Neural cell (in vitro differentiated cells): ENCODE measurements at regions not wholly inside any gene's neighbourhood (a gene's known extent, or its start where the extent isn't known, plus 50 kb on each side); places are given as distances from the start of the nearest gene placed in this dataset.

ENCODE experiments used
- H2AFZ ChIP-seq: fragments of 200-600, 300-800 bp; sonication (generic), shearing (Covaris generic); 2 replicates; pipeline ENCODE4 v1.6.0; 2014; ENCODE audit warnings: low read depth, mild to moderate bottlenecking, antibody characterized with exemption, low read length, moderate library complexity
- H3F3A ChIP-seq: fragments of 200-600 bp; shearing (Covaris generic); 2 replicates; pipeline ENCODE4 v1.6.1; 2016; ENCODE audit warnings: mild to moderate bottlenecking, moderate library complexity, mixed read lengths, antibody characterized with exemption, low read length; ENCODE audit not compliant: insufficient read depth, poor library complexity, severe bottlenecking
- H3K27ac ChIP-seq: fragments of 200-600, 300-800 bp; sonication (generic), shearing (Covaris generic); 2 replicates; pipeline ENCODE4 v1.5.1; 2014; ENCODE audit warnings: mild to moderate bottlenecking, low read length, moderate library complexity
- H3K27me3 ChIP-seq: fragments of 300-800, 200-600 bp; sonication (generic), shearing (Covaris generic); 2 replicates; pipeline ENCODE4 v1.6.0; 2014; ENCODE audit warnings: mild to moderate bottlenecking, low read depth, low read length, moderate library complexity; ENCODE audit not compliant: insufficient read depth
- H3K36me3 ChIP-seq: fragments of 300-800, 200-600 bp; sonication (generic), shearing (Covaris generic); 2 replicates; pipeline ENCODE4 v1.5.1; 2014; ENCODE audit warnings: mild to moderate bottlenecking, antibody characterized with exemption, low read length, moderate library complexity; ENCODE audit not compliant: insufficient read depth
- H3K4me2 ChIP-seq: fragments of 300-800, 200-600 bp; sonication (generic), shearing (Covaris generic); 2 replicates; pipeline ENCODE4 v1.6.0; 2014; ENCODE audit warnings: mild to moderate bottlenecking, low read length
- H3K4me3 ChIP-seq: fragments of 300-800, 200-600 bp; sonication (generic), shearing (Covaris generic); 2 replicates; pipeline ENCODE4 v1.5.1; 2014; ENCODE audit warnings: mild to moderate bottlenecking, low read length, moderate library complexity
- H3K79me2 ChIP-seq: fragments of 200-600 bp; shearing (Covaris generic); replicated peaks from 2 replicates; pipeline ENCODE4 v1.6.0; 2014; ENCODE audit warnings: mild to moderate bottlenecking, low read length, moderate library complexity; ENCODE audit not compliant: insufficient read depth
- H3K9ac ChIP-seq: fragments of 300-800, 200-600 bp; sonication (generic), shearing (Covaris generic); 2 replicates; pipeline ENCODE4 v1.6.1; 2016; ENCODE audit warnings: mild to moderate bottlenecking, low read length, mixed read lengths
- H3K9me2 ChIP-seq: fragments of 200-600 bp; shearing (Covaris generic); 2 replicates; pipeline ENCODE4 v1.6.1; 2016; ENCODE audit warnings: mild to moderate bottlenecking, low read length, mixed read lengths; ENCODE audit not compliant: insufficient read depth
- H3K9me3 ChIP-seq: fragments of 200-600, 300-800 bp; sonication (generic), shearing (Covaris generic); 2 replicates; pipeline ENCODE4 v1.6.1; 2016; ENCODE audit warnings: mild to moderate bottlenecking, mixed run types, low read length, moderate library complexity, mixed read lengths
- H4K20me1 ChIP-seq: fragments of 200-600 bp; shearing (Covaris generic); 2 replicates; pipeline ENCODE4 v1.6.1; 2016; ENCODE audit warnings: mild to moderate bottlenecking, mixed run types; ENCODE audit not compliant: insufficient read depth
- CTCF ChIP-seq: fragments of 450-650 bp; IDR thresholded peaks from 2 replicates; pipeline ENCODE4 v1.5.1; 2014; ENCODE audit warnings: antibody characterized with exemption, mild to moderate bottlenecking, moderate library complexity; ENCODE audit not compliant: poor library complexity, severe bottlenecking
- EP300 ChIP-seq: fragments of 450-650 bp; conservative IDR thresholded peaks from 2 replicates; pipeline ENCODE4 v1.6.1; 2014; ENCODE audit warnings: antibody characterized with exemption, mild to moderate bottlenecking, moderate library complexity; ENCODE audit not compliant: poor library complexity, severe bottlenecking
- EZH2 ChIP-seq: fragments of 200-600, 300-800 bp; shearing (Covaris generic), sonication (generic); IDR thresholded peaks from 2 replicates; pipeline ENCODE4 v1.6.1; 2014; ENCODE audit warnings: antibody characterized with exemption, low read length, borderline replicate concordance, mild to moderate bottlenecking; ENCODE audit not compliant: insufficient read depth, poor library complexity, severe bottlenecking
- MXI1 ChIP-seq: fragments of 450-650 bp; conservative IDR thresholded peaks from 2 replicates; pipeline ENCODE4 v1.6.1; 2014; ENCODE audit warnings: antibody characterized with exemption, mild to moderate bottlenecking; ENCODE audit not compliant: poor library complexity, severe bottlenecking
- POLR2AphosphoS5 ChIP-seq: IDR thresholded peaks from 2 replicates; pipeline ENCODE4 v1.6.1; 2012
- RAD21 ChIP-seq: fragments of 450-650 bp; conservative IDR thresholded peaks from 2 replicates; pipeline ENCODE4 v1.6.1; 2014; ENCODE audit warnings: antibody characterized with exemption, mild to moderate bottlenecking, moderate library complexity
- SMC3 ChIP-seq: fragments of 450-650 bp; conservative IDR thresholded peaks from 2 replicates; pipeline ENCODE4 v1.6.1; 2014; ENCODE audit warnings: antibody characterized with exemption, mild to moderate bottlenecking, moderate library complexity; ENCODE audit not compliant: poor library complexity
- TAF1 ChIP-seq: IDR thresholded peaks from 2 replicates; pipeline ENCODE4 v1.6.1; 2012; ENCODE audit warnings: low read depth
- TF ChIP-seq, protein P1 (sequence below): IDR thresholded peaks from 2 replicates; pipeline ENCODE4 v1.6.1; 2012; ENCODE audit warnings: borderline replicate concordance

GRCh38 chr7:130850956-130851355, 116.9 kb upstream of the KLF14 start:
- H4K20me1 ChIP-seq: no peaks in the 10 kb centered on the region
- no peaks in the 10 kb centered on the region for H3K9me2 ChIP-seq
- H3K27me3 ChIP-seq: no peaks in the 10 kb centered on the region
- peaks cover 2% of the 10 kb centered on the region for H3K9me3 ChIP-seq
- no peaks in the 10 kb centered on the region for H3F3A ChIP-seq
- H3K27ac ChIP-seq: no peak overlapping the region
- no peaks in the 10 kb centered on the region for H3K36me3 ChIP-seq
- no peak overlapping the region for H2AFZ ChIP-seq
- no peak overlapping the region for H3K4me3 ChIP-seq
- no peak overlapping the region for H3K9ac ChIP-seq
- H3K4me2 ChIP-seq: no peak overlapping the region
- no peaks in the 10 kb centered on the region for H3K79me2 ChIP-seq
- TF ChIP-seq SMC3 (no peak), POLR2AphosphoS5 (no peak), CTCF (no peak), EP300 (no peak), EZH2 (no peak), MXI1 (no peak), RAD21 (no peak), TAF1 (no peak)
- TF ChIP-seq, protein P1, sequence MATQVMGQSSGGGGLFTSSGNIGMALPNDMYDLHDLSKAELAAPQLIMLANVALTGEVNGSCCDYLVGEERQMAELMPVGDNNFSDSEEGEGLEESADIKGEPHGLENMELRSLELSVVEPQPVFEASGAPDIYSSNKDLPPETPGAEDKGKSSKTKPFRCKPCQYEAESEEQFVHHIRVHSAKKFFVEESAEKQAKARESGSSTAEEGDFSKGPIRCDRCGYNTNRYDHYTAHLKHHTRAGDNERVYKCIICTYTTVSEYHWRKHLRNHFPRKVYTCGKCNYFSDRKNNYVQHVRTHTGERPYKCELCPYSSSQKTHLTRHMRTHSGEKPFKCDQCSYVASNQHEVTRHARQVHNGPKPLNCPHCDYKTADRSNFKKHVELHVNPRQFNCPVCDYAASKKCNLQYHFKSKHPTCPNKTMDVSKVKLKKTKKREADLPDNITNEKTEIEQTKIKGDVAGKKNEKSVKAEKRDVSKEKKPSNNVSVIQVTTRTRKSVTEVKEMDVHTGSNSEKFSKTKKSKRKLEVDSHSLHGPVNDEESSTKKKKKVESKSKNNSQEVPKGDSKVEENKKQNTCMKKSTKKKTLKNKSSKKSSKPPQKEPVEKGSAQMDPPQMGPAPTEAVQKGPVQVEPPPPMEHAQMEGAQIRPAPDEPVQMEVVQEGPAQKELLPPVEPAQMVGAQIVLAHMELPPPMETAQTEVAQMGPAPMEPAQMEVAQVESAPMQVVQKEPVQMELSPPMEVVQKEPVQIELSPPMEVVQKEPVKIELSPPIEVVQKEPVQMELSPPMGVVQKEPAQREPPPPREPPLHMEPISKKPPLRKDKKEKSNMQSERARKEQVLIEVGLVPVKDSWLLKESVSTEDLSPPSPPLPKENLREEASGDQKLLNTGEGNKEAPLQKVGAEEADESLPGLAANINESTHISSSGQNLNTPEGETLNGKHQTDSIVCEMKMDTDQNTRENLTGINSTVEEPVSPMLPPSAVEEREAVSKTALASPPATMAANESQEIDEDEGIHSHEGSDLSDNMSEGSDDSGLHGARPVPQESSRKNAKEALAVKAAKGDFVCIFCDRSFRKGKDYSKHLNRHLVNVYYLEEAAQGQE: no peak

- no peak overlapping the region for H2AFZ ChIP-seq
- H3K4me2 ChIP-seq: no peak overlapping the region
- TF ChIP-seq RAD21 (no peak), POLR2AphosphoS5 (no peak), MXI1 (no peak), TAF1 (no peak), SMC3 (no peak), CTCF (no peak), EZH2 (no peak), EP300 (no peak)
- TF ChIP-seq, protein P1: no peak
These were observed 118.9 kb upstream of the KLF14 start for GRCh38 chr7:130852867-130853266.

More at GRCh38 chr7:130852867-130853266, 118.9 kb upstream of the KLF14 start:
- Histone ChIP-seq H3K27me3 (no peaks in the 10 kb centered on the region), H3K9ac (no peak overlapping the region), H3K9me2 (no peaks in the 10 kb centered on the region), H3K36me3 (no peaks in the 10 kb centered on the region), H3K79me2 (no peaks in the 10 kb centered on the region), H3K4me3 (no peak overlapping the region), H3K27ac (no peak overlapping the region), H4K20me1 (no peaks in the 10 kb centered on the region), H3K9me3 (peaks cover 14% of the 10 kb centered on the region), H3F3A (no peaks in the 10 kb centered on the region)
